Activated naive CD8-positive, alpha-beta T cell treated with anti-CD3 and anti-CD28 coated beads, Interleukin-2, amount 50 U/mL, for 24 hours (primary cell): ENCODE measurements at regions not wholly inside any gene's neighbourhood (a gene's known extent, or its start where the extent isn't known, plus 50 kb on each side); places are given as distances from the start of the nearest gene placed in this dataset.
"Not testable (repeated sequence)": the region's sequence is repeated elsewhere in the genome, so short reads cannot be mapped to it uniquely, and the experiment has no call there.

ENCODE experiments used
- ATAC-seq: fragments of 150-1000 bp; cut with Tn5 transposase; one replicate; pipeline ENCODE4 v1.10.0; 2021
- DNase-seq: peaks from one replicate; pipeline ENCODE4 v3.0.0; 2021
- H3K27ac Mint-ChIP-seq: one replicate; pipeline ENCODE4 v1.8.0; 2021; ENCODE audit warnings: mild to moderate bottlenecking, mixed read lengths
- H3K27me3 Mint-ChIP-seq: one replicate; pipeline ENCODE4 v1.8.0; 2021; ENCODE audit warnings: mixed read lengths
- H3K36me3 Mint-ChIP-seq: one replicate; pipeline ENCODE4 v1.8.0; 2021; ENCODE audit warnings: low read depth, mixed read lengths
- H3K4me1 Mint-ChIP-seq: one replicate; pipeline ENCODE4 v1.8.0; 2021; ENCODE audit warnings: mixed read lengths
- H3K4me3 Mint-ChIP-seq: one replicate; pipeline ENCODE4 v1.8.0; 2021; ENCODE audit warnings: mild to moderate bottlenecking, moderate library complexity, mixed read lengths
- H3K9me3 Mint-ChIP-seq: one replicate; pipeline ENCODE4 v1.8.0; 2021; ENCODE audit warnings: mixed read lengths

GRCh38 chr13:50420718-50421472 lies 405.7 kb downstream of the KCNRG start:
- Mint-ChIP-seq H3K4me1 (peaks cover 28% of the 10 kb centered on the region), H3K4me3 (no peak overlapping the region), H3K9me3 (no peaks in the 10 kb centered on the region), H3K36me3 (no peaks in the 10 kb centered on the region), H3K27ac (no peak overlapping the region), H3K27me3 (peaks cover 3% of the 10 kb centered on the region)
- ATAC-seq (no peak), DNase-seq (no peak)

- no peaks in the 10 kb centered on the region for H3K36me3 Mint-ChIP-seq
- peaks cover 3% of the 10 kb centered on the region for H3K27me3 Mint-ChIP-seq
- H3K9me3 Mint-ChIP-seq: no peaks in the 10 kb centered on the region
- DNase-seq (no peak), ATAC-seq (peak; percentile 48)
- H3K4me3 Mint-ChIP-seq: no peak overlapping the region
- H3K27ac Mint-ChIP-seq: peak overlapping the region; percentile 21
- peaks cover 28% of the 10 kb centered on the region for H3K4me1 Mint-ChIP-seq
Measured at GRCh38 chr13:50421473-50422130, 406.4 kb downstream of the KCNRG start.

- Mint-ChIP-seq H3K27ac (peak overlapping the region; percentile 44), H3K4me3 (no peak overlapping the region)
Measured at GRCh38 chr13:50422181-50423148, 407.2 kb downstream of the KCNRG start.

GRCh38 chr13:50424993-50425392 lies 409.7 kb downstream of the KCNRG start:
- H3K4me3 Mint-ChIP-seq: no peak overlapping the region
- ATAC-seq: no peak
- H3K4me1 Mint-ChIP-seq: peaks cover 54% of the 10 kb centered on the region
- DNase-seq: no peak
- H3K9me3 Mint-ChIP-seq: no peaks in the 10 kb centered on the region
- peaks cover 3% of the 10 kb centered on the region for H3K27me3 Mint-ChIP-seq
- no peak overlapping the region for H3K27ac Mint-ChIP-seq
- peaks cover 2% of the 10 kb centered on the region for H3K36me3 Mint-ChIP-seq

More at GRCh38 chr13:50422181-50423148, 407.2 kb downstream of the KCNRG start:
- DNase-seq: no peak
- no peaks in the 10 kb centered on the region for H3K9me3 Mint-ChIP-seq
- H3K4me1 Mint-ChIP-seq: peaks cover 34% of the 10 kb centered on the region
- H3K36me3 Mint-ChIP-seq: peaks cover 2% of the 10 kb centered on the region
- peak; percentile 50 for ATAC-seq
- H3K27me3 Mint-ChIP-seq: peaks cover 3% of the 10 kb centered on the region

GRCh38 chr13:50425772-50426171 lies 410.5 kb downstream of the KCNRG start:
- no peak overlapping the region for H3K27ac Mint-ChIP-seq
- peaks cover 54% of the 10 kb centered on the region for H3K4me1 Mint-ChIP-seq
- no peaks in the 10 kb centered on the region for H3K9me3 Mint-ChIP-seq
- peaks cover 2% of the 10 kb centered on the region for H3K36me3 Mint-ChIP-seq
- ATAC-seq (no peak), DNase-seq (no peak)
- no peak overlapping the region for H3K4me3 Mint-ChIP-seq
- peaks cover 3% of the 10 kb centered on the region for H3K27me3 Mint-ChIP-seq

GRCh38 chr13:50426927-50427326 lies 411.7 kb downstream of the KCNRG start:
- Mint-ChIP-seq H3K4me1 (peaks cover 48% of the 10 kb centered on the region), H3K4me3 (no peak overlapping the region), H3K36me3 (peaks cover 2% of the 10 kb centered on the region), H3K27me3 (peaks cover 3% of the 10 kb centered on the region), H3K9me3 (no peaks in the 10 kb centered on the region), H3K27ac (no peak overlapping the region)
- ATAC-seq: no peak
- DNase-seq: no peak

GRCh38 chr13:50427511-50427910 lies 412.3 kb downstream of the KCNRG start:
- peaks cover 42% of the 10 kb centered on the region for H3K4me1 Mint-ChIP-seq
- DNase-seq: not testable (repeated sequence)

GRCh38 chr13:50428183-50428877 lies 413.1 kb downstream of the KCNRG start:
- Mint-ChIP-seq H3K36me3 (peaks cover 2% of the 10 kb centered on the region), H3K9me3 (no peaks in the 10 kb centered on the region), H3K4me1 (peaks cover 34% of the 10 kb centered on the region), H3K27ac (peak overlapping the region; percentile 61), H3K27me3 (peaks cover 3% of the 10 kb centered on the region), H3K4me3 (peak overlapping the region; percentile 9)
- peak; percentile 79 for ATAC-seq
- DNase-seq: no peak

More at GRCh38 chr13:50427511-50427910, 412.3 kb downstream of the KCNRG start:
- not testable (repeated sequence) for H3K27me3 Mint-ChIP-seq, H3K4me3 Mint-ChIP-seq, H3K9me3 Mint-ChIP-seq, H3K36me3 Mint-ChIP-seq
- peak; percentile 18 for ATAC-seq
- H3K27ac Mint-ChIP-seq: peak overlapping the region; percentile 61

- peaks cover 1% of the 10 kb centered on the region for H3K36me3 Mint-ChIP-seq
- ATAC-seq (no peak), DNase-seq (no peak)
- H3K4me3 Mint-ChIP-seq: no peak overlapping the region
- H3K4me1 Mint-ChIP-seq: no peaks in the 10 kb centered on the region
- H3K9me3 Mint-ChIP-seq: peaks cover 4% of the 10 kb centered on the region
- no peak overlapping the region for H3K27ac Mint-ChIP-seq
- H3K27me3 Mint-ChIP-seq: no peaks in the 10 kb centered on the region
Measured at GRCh38 chr13:50435011-50435410, 408.5 kb downstream of the DLEU7 start.

GRCh38 chr13:50437252-50437651 lies 406.2 kb downstream of the DLEU7 start:
- H3K9me3 Mint-ChIP-seq: peaks cover 4% of the 10 kb centered on the region
- no peak for DNase-seq
- ATAC-seq: no peak
- H3K4me3 Mint-ChIP-seq: no peak overlapping the region
- H3K27ac Mint-ChIP-seq: no peak overlapping the region
- H3K4me1 Mint-ChIP-seq: no peaks in the 10 kb centered on the region
- no peaks in the 10 kb centered on the region for H3K27me3 Mint-ChIP-seq
- H3K36me3 Mint-ChIP-seq: peaks cover 1% of the 10 kb centered on the region

- H3K27ac Mint-ChIP-seq: no peak overlapping the region
- DNase-seq (no peak), ATAC-seq (no peak)
- peaks cover 5% of the 10 kb centered on the region for H3K4me1 Mint-ChIP-seq
- peaks cover 1% of the 10 kb centered on the region for H3K36me3 Mint-ChIP-seq
- peaks cover 4% of the 10 kb centered on the region for H3K9me3 Mint-ChIP-seq
- no peak overlapping the region for H3K4me3 Mint-ChIP-seq
- H3K27me3 Mint-ChIP-seq: no peaks in the 10 kb centered on the region
Measured at GRCh38 chr13:50438351-50438750, 405.1 kb downstream of the DLEU7 start.

- H3K27ac Mint-ChIP-seq: no peak overlapping the region
Measured at GRCh38 chr13:50441130-50441529, 402.4 kb downstream of the DLEU7 start.

GRCh38 chr13:50444726-50445125 lies 398.8 kb downstream of the DLEU7 start:
- ATAC-seq (no peak), DNase-seq (no peak)
- Mint-ChIP-seq H3K36me3 (no peaks in the 10 kb centered on the region), H3K27me3 (no peaks in the 10 kb centered on the region), H3K9me3 (no peaks in the 10 kb centered on the region), H3K4me1 (peaks cover 14% of the 10 kb centered on the region), H3K4me3 (no peak overlapping the region), H3K27ac (no peak overlapping the region)

More at GRCh38 chr13:50441130-50441529, 402.4 kb downstream of the DLEU7 start:
- DNase-seq (no peak), ATAC-seq (no peak)
- Mint-ChIP-seq H3K4me3 (no peak overlapping the region), H3K36me3 (no peaks in the 10 kb centered on the region), H3K4me1 (peaks cover 5% of the 10 kb centered on the region), H3K9me3 (no peaks in the 10 kb centered on the region), H3K27me3 (no peaks in the 10 kb centered on the region)

GRCh38 chr13:50446611-50447010 lies 396.9 kb downstream of the DLEU7 start:
- no peak for DNase-seq
- no peaks in the 10 kb centered on the region for H3K27me3 Mint-ChIP-seq
- H3K9me3 Mint-ChIP-seq: no peaks in the 10 kb centered on the region
- H3K27ac Mint-ChIP-seq: no peak overlapping the region
- H3K4me1 Mint-ChIP-seq: peaks cover 17% of the 10 kb centered on the region
- no peak for ATAC-seq
- H3K36me3 Mint-ChIP-seq: no peaks in the 10 kb centered on the region
- no peak overlapping the region for H3K4me3 Mint-ChIP-seq
